NCI-H82 treated with DMSO at 0.1 percent for 48 hours (cell line): ENCODE measurements at regions not wholly inside any gene's neighbourhood (a gene's known extent, or its start where the extent isn't known, plus 50 kb on each side); places are given as distances from the start of the nearest gene placed in this dataset.
"Not testable (repeated sequence)": the region's sequence is repeated elsewhere in the genome, so short reads cannot be mapped to it uniquely, and the experiment has no call there.

Experiments
- DNase-seq: peaks from one replicate; lab custom pipeline; 2025; ENCODE audit not compliant: unreplicated experiment; lab: John Stamatoyannopoulos, UW

- no peak for DNase-seq
Measured at GRCh38 chr1:238404921-238405320, 514.2 kb upstream of the ZP4 start.

GRCh38 chr1:238404481-238404880 is 513.8 kb upstream of the ZP4 start:
- no peak for DNase-seq

GRCh38 chr1:238401144-238401543 is 510.4 kb upstream of the ZP4 start:
- DNase-seq = no peak

GRCh38 chr1:238399558-238399957 is 508.8 kb upstream of the ZP4 start:
- DNase-seq = peak; percentile 8

- DNase-seq = no peak
Measured at GRCh38 chr1:238396140-238396539, 505.4 kb upstream of the ZP4 start.

GRCh38 chr1:238384381-238384780 is 493.7 kb upstream of the ZP4 start:
- DNase-seq = no peak

- no peak for DNase-seq
Measured at GRCh38 chr1:238380167-238380566, 489.4 kb upstream of the ZP4 start.

- DNase-seq = not testable (repeated sequence)
Measured at GRCh38 chr1:238379446-238379845, 488.7 kb upstream of the ZP4 start.

- DNase-seq = no peak
Measured at GRCh38 chr1:238377280-238377919, 486.7 kb upstream of the ZP4 start.

- DNase-seq = no peak
Measured at GRCh38 chr1:238370599-238370998, 479.9 kb upstream of the ZP4 start.

GRCh38 chr1:238364214-238364892 is 473.6 kb upstream of the ZP4 start:
- no peak for DNase-seq

GRCh38 chr1:238360474-238360873 is 469.8 kb upstream of the ZP4 start:
- no peak for DNase-seq

- no peak for DNase-seq
Measured at GRCh38 chr1:238350471-238350870, 459.7 kb upstream of the ZP4 start.

GRCh38 chr1:238346340-238346739 is 455.6 kb upstream of the ZP4 start:
- no peak for DNase-seq

- DNase-seq = no peak
Measured at GRCh38 chr1:238345837-238346236, 455.1 kb upstream of the ZP4 start.

GRCh38 chr1:238343852-238344251 is 453.1 kb upstream of the ZP4 start:
- no peak for DNase-seq

- DNase-seq = no peak
Measured at GRCh38 chr1:238341395-238341794, 450.7 kb upstream of the ZP4 start.

- no peak for DNase-seq
Measured at GRCh38 chr1:238340989-238341388, 450.3 kb upstream of the ZP4 start.

GRCh38 chr1:238336531-238336930 is 445.8 kb upstream of the ZP4 start:
- no peak for DNase-seq

- no peak for DNase-seq
Measured at GRCh38 chr1:238334170-238334569, 443.4 kb upstream of the ZP4 start.

- no peak for DNase-seq
Measured at GRCh38 chr1:238331557-238331956, 440.8 kb upstream of the ZP4 start.

GRCh38 chr1:238329671-238330070 is 438.9 kb upstream of the ZP4 start:
- no peak for DNase-seq

GRCh38 chr1:238327033-238327432 is 436.3 kb upstream of the ZP4 start:
- DNase-seq = not testable (repeated sequence)
